SK-N-SH (cell line): ENCODE measurements at regions not wholly inside any gene's neighbourhood (a gene's known extent, or its start where the extent isn't known, plus 50 kb on each side); places are given as distances from the start of the nearest gene placed in this dataset.

Experiments used
- CTCF ChIA-PET: fragments of 300-600, 350-600 bp; formaldehyde crosslinking; extraction: SDS; loops from one replicate; lab custom pipeline; 2021; lab: Yijun Ruan, JAX
- POLR2A ChIA-PET: fragments of 350-600 bp; sonication (Branson Sonifier 250); formaldehyde crosslinking; extraction: SDS; loops from one replicate; lab custom pipeline; 2020; ENCODE audit warnings: antibody characterized with exemption, inconsistent platforms; lab: Yijun Ruan, JAX
- DNase-seq: peaks from one replicate; pipeline ENCODE4 v3.0.0; 2012
- H2AFZ ChIP-seq: fragments of 200-600 bp; sonication (generic); 2 replicates; pipeline ENCODE4 v1.8.1; 2016; ENCODE audit warnings: antibody characterized with exemption, mild to moderate bottlenecking, low read depth
- H3F3A ChIP-seq: fragments of 200-600 bp; sonication (generic); replicated peaks from 2 replicates; pipeline ENCODE3; 2016; ENCODE audit warnings: antibody characterized with exemption, mild to moderate bottlenecking; ENCODE audit not compliant: insufficient read depth
- H3K27ac ChIP-seq, 2 experiments: fragments of 200-500 bp in 1 of 2; fragments of 200-600 bp in 1 of 2; sonication (Bioruptor generic) in 1 of 2; sonication (generic), shearing (Covaris generic) in 1 of 2; 2 replicates each; pipeline versions ENCODE4 v1.5.1 to v1.6.1; 2014 to 2016; ENCODE audit warnings: low read depth in 2 of 2, inconsistent platforms in 1 of 2, low read length in 1 of 2, mild to moderate bottlenecking in 1 of 2, mixed read lengths in 1 of 2
- H3K27me3 ChIP-seq: fragments of 200-600 bp; sonication (generic), shearing (Covaris generic); 2 replicates; pipeline ENCODE4 v1.6.1; 2016; ENCODE audit warnings: mixed run types; ENCODE audit not compliant: insufficient read depth
- H3K36me3 ChIP-seq, 2 experiments: fragments of 200-500 bp in 1 of 2; fragments of 200-600 bp in 1 of 2; sonication (Bioruptor generic) in 1 of 2; sonication (generic) in 1 of 2; replicated peaks in 1 of 2; 2 replicates each; pipeline versions ENCODE3 to v1.5.1; 2014 to 2016; ENCODE audit warnings: low read length in 1 of 2, mild to moderate bottlenecking in 1 of 2; ENCODE audit not compliant: insufficient read depth in 2 of 2, control insufficient read depth in 1 of 2
- H3K4me1 ChIP-seq, 2 experiments: fragments of 200-500 bp in 1 of 2; fragments of 200-600 bp in 1 of 2; sonication (Bioruptor generic) in 1 of 2; sonication (generic), shearing (Covaris generic) in 1 of 2; 2 replicates each; pipeline versions ENCODE4 v1.5.1 to v1.6.1; 2014 to 2016; ENCODE audit warnings: low read depth in 1 of 2, low read length in 1 of 2, mixed run types in 1 of 2; ENCODE audit not compliant: insufficient read depth in 2 of 2, control insufficient read depth in 1 of 2
- H3K4me2 ChIP-seq: fragments of 200-600 bp; sonication (generic), shearing (Covaris generic); 2 replicates; pipeline ENCODE4 v1.6.1; 2017; ENCODE audit warnings: mixed run types
- H3K4me3 ChIP-seq, 2 experiments: fragments of 200-500 bp in 1 of 2; fragments of 200-600 bp in 1 of 2; sonication (Bioruptor generic) in 1 of 2; sonication (generic), shearing (Covaris generic) in 1 of 2; 2 replicates each; pipeline versions ENCODE4 v1.5.1 to v1.8.1; 2014 to 2016; ENCODE audit warnings: low read depth in 2 of 2, inconsistent platforms in 1 of 2, low read length in 1 of 2, mild to moderate bottlenecking in 1 of 2, mixed read lengths in 1 of 2, moderate library complexity in 1 of 2
- H3K79me2 ChIP-seq: fragments of 200-600 bp; sonication (generic); 2 replicates; pipeline ENCODE4 v1.8.1; 2017; ENCODE audit warnings: mild to moderate bottlenecking; ENCODE audit not compliant: insufficient read depth
- H3K9ac ChIP-seq: fragments of 200-600 bp; sonication (generic); 2 replicates; pipeline ENCODE4 v1.6.1; 2017; ENCODE audit warnings: mixed run types
- H3K9me2 ChIP-seq: fragments of 200-600 bp; sonication (generic); 2 replicates; pipeline ENCODE4 v1.6.1; 2017; ENCODE audit warnings: mixed run types
- H3K9me3 ChIP-seq: fragments of 200-600 bp; sonication (generic); 2 replicates; pipeline ENCODE4 v1.6.1; 2017; ENCODE audit warnings: mixed run types, mild to moderate bottlenecking, moderate library complexity
- H4K20me1 ChIP-seq: fragments of 200-600 bp; sonication (generic); 2 replicates; pipeline ENCODE4 v1.6.1; 2017; ENCODE audit warnings: mild to moderate bottlenecking, mixed run types; ENCODE audit not compliant: insufficient read depth
- CHD2 ChIP-seq: fragments of 150-350 bp; IDR thresholded peaks from 2 replicates; pipeline ENCODE4 v1.6.1; 2018; ENCODE audit warnings: low read length; ENCODE audit not compliant: partially characterized antibody
- EZH2phosphoT487 ChIP-seq: fragments of 200-600 bp; sonication (generic); IDR thresholded peaks from 2 replicates; pipeline ENCODE4 v1.6.1; 2017; ENCODE audit warnings: low read depth, mixed run types, mild to moderate bottlenecking, antibody characterized with exemption, moderate library complexity, borderline replicate concordance
- FOSL2 ChIP-seq: IDR thresholded peaks from 2 replicates; pipeline ENCODE4 v1.4.0; 2012; ENCODE audit warnings: low read depth, mild to moderate bottlenecking, moderate library complexity, borderline replicate concordance
- FOXM1 ChIP-seq: IDR thresholded peaks from 2 replicates; pipeline ENCODE4 v1.4.0; 2012; ENCODE audit warnings: low read depth, mild to moderate bottlenecking
- JUND ChIP-seq: IDR thresholded peaks from 2 replicates; pipeline ENCODE4 v1.4.0; 2012
- POLR2AphosphoS5 ChIP-seq: IDR thresholded peaks from 2 replicates; pipeline ENCODE4 v1.6.1; 2012; ENCODE audit warnings: low read depth, low read length
- RCOR1 ChIP-seq: fragments of 150-350 bp; IDR thresholded peaks from 2 replicates; pipeline ENCODE4 v1.6.1; 2017; ENCODE audit warnings: antibody characterized with exemption, low read length
- RFX5 ChIP-seq: IDR thresholded peaks from 2 replicates; pipeline ENCODE4 v1.6.1; 2012; ENCODE audit warnings: mild to moderate bottlenecking, improper control_type of control experiment, low read length
- SIN3A ChIP-seq: IDR thresholded peaks from 2 replicates; pipeline ENCODE4 v1.6.1; 2012; ENCODE audit warnings: low read depth, mild to moderate bottlenecking, low read length, moderate library complexity, borderline replicate concordance
- TAF1 ChIP-seq: IDR thresholded peaks from 2 replicates; pipeline ENCODE4 v1.6.1; 2012; ENCODE audit warnings: low read depth, mild to moderate bottlenecking, low read length, moderate library complexity, borderline replicate concordance
- WGBS: methylation state at CpG from one replicate; pipeline ENCODE4 v1.1.6; 2017; ENCODE audit warnings: low lambda C conversion rate; 5-methylcytosine and 5-hydroxymethylcytosine counted together
- TF ChIP-seq, protein P1 (sequence below): fragments of 150-350 bp; IDR thresholded peaks from 2 replicates; pipeline ENCODE4 v1.6.1; 2016; ENCODE audit warnings: mild to moderate bottlenecking, low read depth, low read length
- TF ChIP-seq, protein P2 (sequence below): fragments of 200-600 bp; sonication (generic); IDR thresholded peaks from 2 replicates; pipeline ENCODE4 v1.6.1; 2017; ENCODE audit warnings: antibody characterized with exemption, mild to moderate bottlenecking, moderate library complexity
- TF ChIP-seq, protein P3 (sequence below): IDR thresholded peaks from 2 replicates; pipeline ENCODE4 v1.4.0; 2012; ENCODE audit warnings: low read depth
- TF ChIP-seq, protein P4 (sequence below): IDR thresholded peaks from 2 replicates; pipeline ENCODE4 v1.4.0; 2012; ENCODE audit warnings: low read depth, borderline replicate concordance

DNA sequence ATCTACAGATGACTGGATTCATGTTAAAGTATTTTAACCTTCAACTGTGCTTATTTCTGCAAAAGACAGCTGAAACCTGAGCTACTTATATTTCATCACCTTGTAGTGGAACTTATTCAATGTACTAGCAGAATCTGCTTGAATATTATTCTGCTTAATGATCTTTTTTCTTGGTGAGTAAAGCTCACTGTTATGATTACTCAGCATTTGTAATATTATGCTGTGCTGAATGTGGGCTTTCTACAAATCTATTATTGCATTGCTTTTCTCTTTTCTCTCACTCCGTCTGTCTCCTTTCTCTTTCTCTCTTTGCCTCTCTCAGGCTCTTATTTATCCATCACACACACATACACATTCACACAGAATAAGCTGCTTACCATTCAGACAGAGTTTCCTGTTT, 98.7 kb upstream of the TMEM196 start:
- WGBS: 9% methylated on average over 1 of the region's 1 CpG
- H4K20me1 ChIP-seq: no peaks in the 10 kb centered on the region
- CTCF ChIA-PET: interaction anchor here (1.2 kb wide), 1 partner anchor 241 kb away, joined by 3 read pairs; no protein-coding TSS in a partner anchor
- H3K4me1 ChIP-seq: no peaks in the 10 kb centered on the region
- H3K36me3 ChIP-seq: no peaks in the 10 kb centered on the region
- POLR2A ChIA-PET: no interaction called here
- H3K27ac ChIP-seq: no peak overlapping the region
- H3F3A ChIP-seq: no peaks in the 10 kb centered on the region
- no peak for DNase-seq
- H3K9me2 ChIP-seq: no peaks in the 10 kb centered on the region
- H3K4me2 ChIP-seq: no peak overlapping the region
- TF ChIP-seq SIN3A (no peak), RCOR1 (no peak), POLR2AphosphoS5 (no peak)
- no peaks in the 10 kb centered on the region for H3K27me3 ChIP-seq
- no peaks in the 10 kb centered on the region for H3K9me3 ChIP-seq
- no peaks in the 10 kb centered on the region for H3K79me2 ChIP-seq
- no peak overlapping the region for H3K9ac ChIP-seq
- no peak overlapping the region for H2AFZ ChIP-seq
- no peak overlapping the region for H3K4me3 ChIP-seq

DNA sequence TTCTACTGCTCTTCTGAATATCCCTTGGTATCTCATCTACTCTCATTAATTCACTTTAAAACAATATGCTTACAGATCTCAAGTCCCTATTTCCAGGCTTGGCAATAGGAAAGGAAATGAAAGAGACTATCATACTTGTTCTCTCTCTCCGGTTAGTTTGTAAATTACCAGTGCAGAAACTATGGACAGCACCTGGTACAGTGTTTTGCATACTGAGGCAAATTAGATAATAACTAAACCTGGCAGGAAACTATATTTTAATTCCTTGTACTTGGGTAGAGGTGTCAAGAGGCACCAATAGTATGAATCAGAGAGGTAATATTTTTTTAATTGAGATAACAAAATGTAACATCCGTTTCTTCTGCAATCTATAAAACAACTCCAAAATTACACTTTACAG, 97.7 kb upstream of the TMEM196 start:
- Histone ChIP-seq H3K4me3 (no peak overlapping the region), H3K79me2 (no peaks in the 10 kb centered on the region), H2AFZ (no peak overlapping the region), H3K27me3 (no peaks in the 10 kb centered on the region), H3K9me2 (no peaks in the 10 kb centered on the region), H3K9ac (no peak overlapping the region), H4K20me1 (no peaks in the 10 kb centered on the region), H3K27ac (no peak overlapping the region), H3K9me3 (no peaks in the 10 kb centered on the region), H3F3A (no peaks in the 10 kb centered on the region), H3K4me1 (no peaks in the 10 kb centered on the region), H3K36me3 (no peaks in the 10 kb centered on the region), H3K4me2 (no peak overlapping the region)
- ChIA-PET CTCF (no interaction called here), POLR2A (no interaction called here)
- TF ChIP-seq, protein P1, sequence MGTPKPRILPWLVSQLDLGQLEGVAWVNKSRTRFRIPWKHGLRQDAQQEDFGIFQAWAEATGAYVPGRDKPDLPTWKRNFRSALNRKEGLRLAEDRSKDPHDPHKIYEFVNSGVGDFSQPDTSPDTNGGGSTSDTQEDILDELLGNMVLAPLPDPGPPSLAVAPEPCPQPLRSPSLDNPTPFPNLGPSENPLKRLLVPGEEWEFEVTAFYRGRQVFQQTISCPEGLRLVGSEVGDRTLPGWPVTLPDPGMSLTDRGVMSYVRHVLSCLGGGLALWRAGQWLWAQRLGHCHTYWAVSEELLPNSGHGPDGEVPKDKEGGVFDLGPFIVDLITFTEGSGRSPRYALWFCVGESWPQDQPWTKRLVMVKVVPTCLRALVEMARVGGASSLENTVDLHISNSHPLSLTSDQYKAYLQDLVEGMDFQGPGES: no peak
- no peak for TF ChIP-seq RFX5
- 15% methylated on average over 2 of the region's 2 CpGs for WGBS
- no peak for DNase-seq

DNA sequence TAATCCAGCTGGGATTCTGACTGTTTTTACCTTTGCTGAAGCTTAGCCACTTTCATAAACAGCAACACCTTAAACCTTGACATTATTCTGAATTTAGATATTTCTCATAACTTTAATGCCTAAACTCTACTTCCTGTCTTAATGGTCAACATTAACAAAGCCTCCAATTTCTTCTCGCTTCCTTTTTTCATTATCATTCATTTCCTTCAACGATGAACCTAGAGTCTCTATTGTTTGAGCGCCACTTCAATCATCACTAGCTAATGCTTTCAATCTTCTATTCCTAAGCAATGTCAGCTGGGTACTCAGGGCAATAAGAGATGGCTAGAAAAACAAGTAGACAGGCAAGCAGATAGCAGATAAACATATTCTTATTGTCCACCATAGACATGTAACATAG, 96.6 kb upstream of the TMEM196 start:
- Histone ChIP-seq H3K4me1 (no peaks in the 10 kb centered on the region), H3K36me3 (no peaks in the 10 kb centered on the region), H2AFZ (no peak overlapping the region), H4K20me1 (no peaks in the 10 kb centered on the region), H3K27ac (no peak overlapping the region), H3K9me3 (no peaks in the 10 kb centered on the region), H3K9me2 (no peaks in the 10 kb centered on the region), H3F3A (no peaks in the 10 kb centered on the region), H3K27me3 (no peaks in the 10 kb centered on the region), H3K9ac (no peak overlapping the region), H3K4me2 (no peak overlapping the region), H3K79me2 (no peaks in the 10 kb centered on the region), H3K4me3 (no peak overlapping the region)
- DNase-seq: no peak
- POLR2A ChIA-PET: no interaction called here
- CTCF ChIA-PET: no interaction called here
- 31% methylated on average over 3 of the region's 3 CpGs for WGBS
- TF ChIP-seq, protein P2, sequence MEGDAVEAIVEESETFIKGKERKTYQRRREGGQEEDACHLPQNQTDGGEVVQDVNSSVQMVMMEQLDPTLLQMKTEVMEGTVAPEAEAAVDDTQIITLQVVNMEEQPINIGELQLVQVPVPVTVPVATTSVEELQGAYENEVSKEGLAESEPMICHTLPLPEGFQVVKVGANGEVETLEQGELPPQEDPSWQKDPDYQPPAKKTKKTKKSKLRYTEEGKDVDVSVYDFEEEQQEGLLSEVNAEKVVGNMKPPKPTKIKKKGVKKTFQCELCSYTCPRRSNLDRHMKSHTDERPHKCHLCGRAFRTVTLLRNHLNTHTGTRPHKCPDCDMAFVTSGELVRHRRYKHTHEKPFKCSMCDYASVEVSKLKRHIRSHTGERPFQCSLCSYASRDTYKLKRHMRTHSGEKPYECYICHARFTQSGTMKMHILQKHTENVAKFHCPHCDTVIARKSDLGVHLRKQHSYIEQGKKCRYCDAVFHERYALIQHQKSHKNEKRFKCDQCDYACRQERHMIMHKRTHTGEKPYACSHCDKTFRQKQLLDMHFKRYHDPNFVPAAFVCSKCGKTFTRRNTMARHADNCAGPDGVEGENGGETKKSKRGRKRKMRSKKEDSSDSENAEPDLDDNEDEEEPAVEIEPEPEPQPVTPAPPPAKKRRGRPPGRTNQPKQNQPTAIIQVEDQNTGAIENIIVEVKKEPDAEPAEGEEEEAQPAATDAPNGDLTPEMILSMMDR: no peak
- TF ChIP-seq TAF1 (no peak), CHD2 (no peak), FOSL2 (no peak), FOXM1 (no peak), JUND (no peak), EZH2phosphoT487 (no peak)
- TF ChIP-seq, protein P3, sequence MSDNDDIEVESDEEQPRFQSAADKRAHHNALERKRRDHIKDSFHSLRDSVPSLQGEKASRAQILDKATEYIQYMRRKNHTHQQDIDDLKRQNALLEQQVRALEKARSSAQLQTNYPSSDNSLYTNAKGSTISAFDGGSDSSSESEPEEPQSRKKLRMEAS: no peak
- TF ChIP-seq, protein P4, sequence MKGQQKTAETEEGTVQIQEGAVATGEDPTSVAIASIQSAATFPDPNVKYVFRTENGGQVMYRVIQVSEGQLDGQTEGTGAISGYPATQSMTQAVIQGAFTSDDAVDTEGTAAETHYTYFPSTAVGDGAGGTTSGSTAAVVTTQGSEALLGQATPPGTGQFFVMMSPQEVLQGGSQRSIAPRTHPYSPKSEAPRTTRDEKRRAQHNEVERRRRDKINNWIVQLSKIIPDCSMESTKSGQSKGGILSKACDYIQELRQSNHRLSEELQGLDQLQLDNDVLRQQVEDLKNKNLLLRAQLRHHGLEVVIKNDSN: no peak
- TF ChIP-seq, protein P1: no peak
